B cell (primary cell): ENCODE measurements at regions not wholly inside any gene's neighbourhood (a gene's known extent, or its start where the extent isn't known, plus 50 kb on each side); places are given as distances from the start of the nearest gene placed in this dataset.

Source experiments
- ATAC-seq: fragments of 200-7000 bp; cut with Tn5 transposase; one replicate; pipeline ENCODE4 v1.10.0; 2021; ENCODE audit warnings: low read depth, mild to moderate bottlenecking, moderate number of reproducible peaks, moderate library complexity
- CTCF ChIA-PET: fragments of 350-600 bp; sonication (Branson Sonifier 250); formaldehyde crosslinking; loops from one replicate; lab custom pipeline; 2021; ENCODE audit warnings: antibody characterized with exemption, inconsistent platforms; lab: Charles Lee
- POLR2A ChIA-PET: fragments of 350-600 bp; sonication (Branson Sonifier 250); formaldehyde crosslinking; loops from one replicate; lab custom pipeline; 2021; ENCODE audit warnings: antibody characterized with exemption; lab: Charles Lee
- DNase-seq: peaks from one replicate; pipeline ENCODE4 v3.0.0; 2013
- H2AFZ ChIP-seq: 2 replicates; pipeline ENCODE4 v1.6.1; 2012; ENCODE audit warnings: mild to moderate bottlenecking, low read depth, low read length; ENCODE audit not compliant: insufficient read depth, poor library complexity, severe bottlenecking
- H3K27ac ChIP-seq, 2 donors: 1 replicate in 1 of 2; 2 replicates in 1 of 2; pipeline ENCODE4 v1.5.1; 2012 to 2013; ENCODE audit warnings: low read length in 2 of 2, mild to moderate bottlenecking in 2 of 2, moderate library complexity in 1 of 2
- H3K27me3 ChIP-seq, 4 experiments: fragments of 200-600 bp in 1 of 4; sonication (generic) in 1 of 4; replicated peaks in 1 of 4; 1 replicate in 2 of 4; 2 replicates in 2 of 4; pipeline versions ENCODE4 v1.6.1 to v1.7.0; 2013 to 2016; ENCODE audit warnings: low read length in 3 of 4, mild to moderate bottlenecking in 2 of 4, mixed read lengths in 1 of 4, moderate library complexity in 1 of 4; ENCODE audit not compliant: insufficient read depth in 4 of 4, control insufficient read depth in 3 of 4; ENCODE audit errors: control extremely low read depth in 1 of 4
- H3K36me3 ChIP-seq, 2 experiments: replicated peaks in 1 of 2; 1 replicate in 1 of 2; 2 replicates in 1 of 2; pipeline versions ENCODE4 v1.6.1 to v1.7.1; 2013; ENCODE audit warnings: low read length in 1 of 2; ENCODE audit not compliant: insufficient read depth in 2 of 2, control insufficient read depth in 1 of 2; ENCODE audit errors: control extremely low read depth in 1 of 2, extremely low read depth in 1 of 2
- H3K4me1 ChIP-seq, 2 donors: fragments of 200-600 bp in 1 of 2; sonication (generic) in 1 of 2; 1 replicate in 1 of 2; 2 replicates in 1 of 2; pipeline versions ENCODE4 v1.5.1 to v1.6.1; 2013 to 2017; ENCODE audit warnings: low read length in 2 of 2; ENCODE audit not compliant: control insufficient read depth in 2 of 2, insufficient read depth in 2 of 2
- H3K4me2 ChIP-seq: replicated peaks from 2 replicates; pipeline ENCODE3; 2012; ENCODE audit warnings: mild to moderate bottlenecking, low read depth, low read length; ENCODE audit not compliant: poor library complexity, severe bottlenecking
- H3K4me3 ChIP-seq, 5 experiments: fragments of 200-600 bp in 1 of 5; sonication (generic) in 1 of 5; 1 replicate in 3 of 5; 2 replicates in 2 of 5; pipeline versions ENCODE4 v1.5.1 to v1.7.0; 2011 to 2016; ENCODE audit warnings: low read length in 4 of 5, mild to moderate bottlenecking in 4 of 5, low read depth in 2 of 5, control low read depth in 1 of 5, moderate library complexity in 1 of 5; ENCODE audit not compliant: insufficient read depth in 1 of 5; ENCODE audit errors: control extremely low read depth in 1 of 5, extremely low read depth in 1 of 5
- H3K79me2 ChIP-seq: fragments of 200-600 bp; sonication (generic); one replicate; pipeline ENCODE4 v1.6.0; 2016; ENCODE audit warnings: low read length; ENCODE audit not compliant: control insufficient read depth, insufficient read depth
- H3K9ac ChIP-seq: fragments of 200-600 bp; sonication (generic); 2 replicates; pipeline ENCODE4 v1.6.1; 2017; ENCODE audit warnings: mild to moderate bottlenecking, low read length, moderate library complexity
- H3K9me3 ChIP-seq, 3 donors: one replicate each; pipeline versions ENCODE4 v1.6.1 to v1.7.1; 2013; ENCODE audit warnings: low read length in 2 of 3; ENCODE audit not compliant: control insufficient read depth in 2 of 3, insufficient read depth in 1 of 3; ENCODE audit errors: control extremely low read depth in 1 of 3
- H4K20me1 ChIP-seq: 2 replicates; pipeline ENCODE4 v1.6.0; 2012; ENCODE audit warnings: mild to moderate bottlenecking, low read length; ENCODE audit not compliant: insufficient read depth, control insufficient read depth, poor library complexity, severe bottlenecking
- H3K27ac Mint-ChIP-seq: one replicate; pipeline ENCODE4 v1.8.0; 2021; ENCODE audit warnings: mixed read lengths
- H3K27me3 Mint-ChIP-seq: one replicate; pipeline ENCODE4 v1.8.0; 2021; ENCODE audit warnings: mixed read lengths
- H3K4me1 Mint-ChIP-seq: one replicate; pipeline ENCODE4 v1.8.0; 2021; ENCODE audit warnings: mixed read lengths
- H3K4me3 Mint-ChIP-seq: one replicate; pipeline ENCODE4 v1.8.0; 2021; ENCODE audit warnings: mixed read lengths
- H3K9me3 Mint-ChIP-seq: one replicate; pipeline ENCODE4 v1.8.0; 2022; ENCODE audit warnings: mixed read lengths; ENCODE audit not compliant: insufficient read depth
- CTCF ChIP-seq: fragments of 200-600 bp; IDR thresholded peaks from one replicate; pipeline ENCODE4 v1.8.0; 2022; ENCODE audit warnings: antibody characterized with exemption, mild to moderate bottlenecking
- EZH2 ChIP-seq: IDR thresholded peaks from 2 replicates; pipeline ENCODE4 v1.6.1; 2012; ENCODE audit warnings: borderline replicate concordance, low read depth, mild to moderate bottlenecking, moderate library complexity, low read length; ENCODE audit not compliant: insufficient read depth, poor library complexity, severe bottlenecking
- WGBS: methylation state at CpG from one replicate; pipeline ENCODE4 v1.1.5; 2013; ENCODE audit warnings: missing lambda C conversion rate; ENCODE audit not compliant: insufficient coverage; 5-methylcytosine and 5-hydroxymethylcytosine counted together
- intact Hi-C: fragments of 100-400 bp; cut with micrococcal nuclease; formaldehyde crosslinking; loops from one replicate; pipeline ENCODE4 v1.10.0; 2022

DNA sequence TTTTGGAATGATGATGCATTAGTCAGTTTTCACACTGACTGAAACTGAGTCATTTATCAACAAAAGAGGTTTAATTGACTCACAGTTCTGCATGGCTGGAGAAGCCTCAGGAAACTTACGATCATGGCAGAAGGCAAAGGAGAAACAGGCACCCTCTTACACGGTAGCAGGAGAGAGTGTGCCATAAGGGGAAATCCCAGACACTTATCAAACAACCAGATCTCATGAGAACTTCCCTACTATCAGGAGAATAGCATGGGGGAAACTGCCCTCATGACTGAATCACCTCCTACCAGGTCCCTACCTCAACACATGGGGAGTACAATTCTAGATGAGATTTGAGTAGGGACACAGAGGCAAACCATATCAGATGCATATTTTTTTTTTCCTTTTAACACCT lies 504.5 kb upstream of the VRK2 start:
- POLR2A ChIA-PET: no interaction called here
- Histone ChIP-seq H3K36me3 (no peaks in the 10 kb centered on the region), H3K27me3 (no peaks in the 10 kb centered on the region), H3K27ac (no peak overlapping the region), H3K79me2 (no peaks in the 10 kb centered on the region), H3K4me3 (no peak overlapping the region), H3K4me1 (no peaks in the 10 kb centered on the region), H3K9me3 (no peaks in the 10 kb centered on the region), H3K4me2 (no peak overlapping the region), H4K20me1 (no peaks in the 10 kb centered on the region), H2AFZ (no peak overlapping the region), H3K9ac (no peak overlapping the region)
- Mint-ChIP-seq H3K9me3 (peaks cover 3% of the 10 kb centered on the region), H3K27ac (no peak overlapping the region), H3K27me3 (peaks cover 10% of the 10 kb centered on the region), H3K4me1 (no peaks in the 10 kb centered on the region), H3K4me3 (no peak overlapping the region)
- WGBS: no CpG with 5 or more reads among the region's 2 CpGs
- TF ChIP-seq EZH2 (no peak), CTCF (no peak)
- DNase-seq: no peak
- intact Hi-C loops: no loop called here
- ATAC-seq: no peak
- CTCF ChIA-PET: no interaction called here

DNA sequence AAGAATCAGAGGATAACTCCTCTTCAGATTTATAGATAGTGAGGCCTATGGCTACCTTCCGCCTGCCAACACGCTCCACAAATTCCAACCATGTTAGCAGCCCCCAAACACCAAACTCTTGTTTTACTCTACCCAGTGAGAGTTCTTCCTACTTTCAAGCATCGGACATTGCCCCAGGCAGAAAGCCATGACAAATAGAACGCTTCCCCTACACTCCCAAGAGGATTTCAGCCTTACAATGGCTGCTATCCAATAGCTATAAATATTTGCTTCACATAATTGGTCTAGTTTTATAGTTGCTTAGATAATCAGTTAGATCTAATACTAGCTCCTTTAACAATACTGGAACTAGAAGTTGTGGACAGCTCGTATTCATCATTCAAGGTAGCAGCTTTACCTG lies 503.4 kb upstream of the VRK2 start:
- 100% methylated on average over 1 of the region's 5 CpGs for WGBS
- Mint-ChIP-seq H3K27ac (no peak overlapping the region), H3K27me3 (peaks cover 10% of the 10 kb centered on the region), H3K9me3 (peaks cover 3% of the 10 kb centered on the region), H3K4me1 (no peaks in the 10 kb centered on the region), H3K4me3 (no peak overlapping the region)
- Histone ChIP-seq H3K27me3 (no peaks in the 10 kb centered on the region), H3K4me3 (no peak overlapping the region), H2AFZ (no peak overlapping the region), H3K36me3 (no peaks in the 10 kb centered on the region), H3K27ac (no peak overlapping the region), H3K79me2 (no peaks in the 10 kb centered on the region), H3K4me2 (no peak overlapping the region), H3K9ac (no peak overlapping the region), H3K4me1 (no peaks in the 10 kb centered on the region), H4K20me1 (no peaks in the 10 kb centered on the region), H3K9me3 (no peaks in the 10 kb centered on the region)
- no peak for TF ChIP-seq EZH2
- no peak for TF ChIP-seq CTCF
- ATAC-seq: no peak
- intact Hi-C loops: no loop called here
- ChIA-PET CTCF (no interaction called here), POLR2A (no interaction called here)
- DNase-seq: no peak
